GM21723 (cell line): ENCODE measurements at regions not wholly inside any gene's neighbourhood (a gene's known extent, or its start where the extent isn't known, plus 50 kb on each side); places are given as distances from the start of the nearest gene placed in this dataset.
"Not testable (repeated sequence)": the region's sequence is repeated elsewhere in the genome, so short reads cannot be mapped to it uniquely, and the experiment has no call there.

ENCODE experiments used
- ATAC-seq: cut with Tn5 transposase; IDR thresholded peaks from one replicate; pipeline ENCODE4 v1.9.1; 2021; ENCODE audit warnings: mild to moderate bottlenecking, moderate library complexity; ENCODE audit not compliant: unreplicated experiment

- ATAC-seq, result not testable (repeated sequence)
Observed at GRCh38 chr1:206358771-206359170, 111.5 kb upstream of the IKBKE start.

GRCh38 chr1:206359377-206359776, 110.9 kb upstream of the IKBKE start:
- ATAC-seq, result not testable (repeated sequence)

GRCh38 chr1:206361978-206362543, 108.2 kb upstream of the IKBKE start:
- ATAC-seq, result not testable (repeated sequence)

GRCh38 chr1:206362994-206363393, 107.3 kb upstream of the IKBKE start:
- not testable (repeated sequence) for ATAC-seq

GRCh38 chr1:206365271-206365670, 105.0 kb upstream of the IKBKE start:
- not testable (repeated sequence) for ATAC-seq

GRCh38 chr1:206366131-206366530, 104.1 kb upstream of the IKBKE start:
- ATAC-seq, result not testable (repeated sequence)

GRCh38 chr1:206366772-206367171, 103.5 kb upstream of the IKBKE start:
- not testable (repeated sequence) for ATAC-seq

- ATAC-seq, result not testable (repeated sequence)
Observed at GRCh38 chr1:206367955-206368622, 102.2 kb upstream of the IKBKE start.

GRCh38 chr1:206374725-206375124, 95.6 kb upstream of the IKBKE start:
- ATAC-seq, result not testable (repeated sequence)

GRCh38 chr1:206375552-206375951, 94.7 kb upstream of the IKBKE start:
- not testable (repeated sequence) for ATAC-seq

GRCh38 chr1:206378506-206378905, 91.8 kb upstream of the IKBKE start:
- not testable (repeated sequence) for ATAC-seq

GRCh38 chr1:206379245-206379644, 91.0 kb upstream of the IKBKE start:
- not testable (repeated sequence) for ATAC-seq

GRCh38 chr1:206380163-206380790, 90.0 kb upstream of the IKBKE start:
- not testable (repeated sequence) for ATAC-seq

GRCh38 chr1:206380791-206381610, 89.3 kb upstream of the IKBKE start:
- not testable (repeated sequence) for ATAC-seq

- ATAC-seq, result not testable (repeated sequence)
Observed at GRCh38 chr1:206384029-206384807, 86.1 kb upstream of the IKBKE start.

- not testable (repeated sequence) for ATAC-seq
Observed at GRCh38 chr1:206384891-206385290, 85.4 kb upstream of the IKBKE start.

GRCh38 chr1:206387631-206388030, 82.6 kb upstream of the IKBKE start:
- ATAC-seq, result not testable (repeated sequence)

- not testable (repeated sequence) for ATAC-seq
Observed at GRCh38 chr1:206391903-206392302, 78.4 kb upstream of the IKBKE start.

GRCh38 chr1:206397501-206397900, 72.8 kb upstream of the IKBKE start:
- not testable (repeated sequence) for ATAC-seq

- ATAC-seq, result not testable (repeated sequence)
Observed at GRCh38 chr1:206398261-206398660, 72.0 kb upstream of the IKBKE start.
